SK-N-SH (cell line): ENCODE measurements at regions not wholly inside any gene's neighbourhood (a gene's known extent, or its start where the extent isn't known, plus 50 kb on each side); places are given as distances from the start of the nearest gene placed in this dataset.

Experiments
- CTCF ChIA-PET: fragments of 300-600, 350-600 bp; formaldehyde crosslinking; extraction: SDS; loops from one replicate; lab custom pipeline; 2021; lab: Yijun Ruan, JAX
- POLR2A ChIA-PET: fragments of 350-600 bp; sonication (Branson Sonifier 250); formaldehyde crosslinking; extraction: SDS; loops from one replicate; lab custom pipeline; 2020; ENCODE audit warnings: antibody characterized with exemption, inconsistent platforms; lab: Yijun Ruan, JAX
- DNase-seq: peaks from one replicate; pipeline ENCODE4 v3.0.0; 2012
- H2AFZ ChIP-seq: fragments of 200-600 bp; sonication (generic); 2 replicates; pipeline ENCODE4 v1.8.1; 2016; ENCODE audit warnings: antibody characterized with exemption, mild to moderate bottlenecking, low read depth
- H3F3A ChIP-seq: fragments of 200-600 bp; sonication (generic); replicated peaks from 2 replicates; pipeline ENCODE3; 2016; ENCODE audit warnings: antibody characterized with exemption, mild to moderate bottlenecking; ENCODE audit not compliant: insufficient read depth
- H3K27ac ChIP-seq, 2 experiments: fragments of 200-500 bp in 1 of 2; fragments of 200-600 bp in 1 of 2; sonication (Bioruptor generic) in 1 of 2; sonication (generic), shearing (Covaris generic) in 1 of 2; 2 replicates each; pipeline versions ENCODE4 v1.5.1 to v1.6.1; 2014 to 2016; ENCODE audit warnings: low read depth in 2 of 2, inconsistent platforms in 1 of 2, low read length in 1 of 2, mild to moderate bottlenecking in 1 of 2, mixed read lengths in 1 of 2
- H3K27me3 ChIP-seq: fragments of 200-600 bp; sonication (generic), shearing (Covaris generic); 2 replicates; pipeline ENCODE4 v1.6.1; 2016; ENCODE audit warnings: mixed run types; ENCODE audit not compliant: insufficient read depth
- H3K36me3 ChIP-seq, 2 experiments: fragments of 200-500 bp in 1 of 2; fragments of 200-600 bp in 1 of 2; sonication (Bioruptor generic) in 1 of 2; sonication (generic) in 1 of 2; replicated peaks in 1 of 2; 2 replicates each; pipeline versions ENCODE3 to v1.5.1; 2014 to 2016; ENCODE audit warnings: low read length in 1 of 2, mild to moderate bottlenecking in 1 of 2; ENCODE audit not compliant: insufficient read depth in 2 of 2, control insufficient read depth in 1 of 2
- H3K4me1 ChIP-seq, 2 experiments: fragments of 200-500 bp in 1 of 2; fragments of 200-600 bp in 1 of 2; sonication (Bioruptor generic) in 1 of 2; sonication (generic), shearing (Covaris generic) in 1 of 2; 2 replicates each; pipeline versions ENCODE4 v1.5.1 to v1.6.1; 2014 to 2016; ENCODE audit warnings: low read depth in 1 of 2, low read length in 1 of 2, mixed run types in 1 of 2; ENCODE audit not compliant: insufficient read depth in 2 of 2, control insufficient read depth in 1 of 2
- H3K4me2 ChIP-seq: fragments of 200-600 bp; sonication (generic), shearing (Covaris generic); 2 replicates; pipeline ENCODE4 v1.6.1; 2017; ENCODE audit warnings: mixed run types
- H3K4me3 ChIP-seq, 2 experiments: fragments of 200-500 bp in 1 of 2; fragments of 200-600 bp in 1 of 2; sonication (Bioruptor generic) in 1 of 2; sonication (generic), shearing (Covaris generic) in 1 of 2; 2 replicates each; pipeline versions ENCODE4 v1.5.1 to v1.8.1; 2014 to 2016; ENCODE audit warnings: low read depth in 2 of 2, inconsistent platforms in 1 of 2, low read length in 1 of 2, mild to moderate bottlenecking in 1 of 2, mixed read lengths in 1 of 2, moderate library complexity in 1 of 2
- H3K79me2 ChIP-seq: fragments of 200-600 bp; sonication (generic); 2 replicates; pipeline ENCODE4 v1.8.1; 2017; ENCODE audit warnings: mild to moderate bottlenecking; ENCODE audit not compliant: insufficient read depth
- H3K9ac ChIP-seq: fragments of 200-600 bp; sonication (generic); 2 replicates; pipeline ENCODE4 v1.6.1; 2017; ENCODE audit warnings: mixed run types
- H3K9me2 ChIP-seq: fragments of 200-600 bp; sonication (generic); 2 replicates; pipeline ENCODE4 v1.6.1; 2017; ENCODE audit warnings: mixed run types
- H3K9me3 ChIP-seq: fragments of 200-600 bp; sonication (generic); 2 replicates; pipeline ENCODE4 v1.6.1; 2017; ENCODE audit warnings: mixed run types, mild to moderate bottlenecking, moderate library complexity
- H4K20me1 ChIP-seq: fragments of 200-600 bp; sonication (generic); 2 replicates; pipeline ENCODE4 v1.6.1; 2017; ENCODE audit warnings: mild to moderate bottlenecking, mixed run types; ENCODE audit not compliant: insufficient read depth
- CTCF ChIP-seq: fragments of 200-600 bp; sonication (generic); IDR thresholded peaks from 2 replicates; pipeline ENCODE4 v1.6.1; 2017; ENCODE audit warnings: antibody characterized with exemption, mild to moderate bottlenecking, moderate library complexity
- EP300 ChIP-seq, 2 experiments: IDR thresholded peaks; 2 replicates each; pipeline versions ENCODE4 v1.4.0 to v1.6.1; 2012; ENCODE audit warnings: borderline replicate concordance in 1 of 2, low read depth in 1 of 2, low read length in 1 of 2
- FOXM1 ChIP-seq: IDR thresholded peaks from 2 replicates; pipeline ENCODE4 v1.4.0; 2012; ENCODE audit warnings: low read depth, mild to moderate bottlenecking
- GATA2 ChIP-seq: sonication (generic); formaldehyde crosslinking; IDR thresholded peaks from 2 replicates; pipeline ENCODE4 v1.5.0; 2020; ENCODE audit warnings: mild to moderate bottlenecking, missing genetic modification reagents
- IRF3 ChIP-seq: fragments of 150-350 bp; IDR thresholded peaks from 2 replicates; pipeline ENCODE4 v1.6.1; 2016; ENCODE audit warnings: mild to moderate bottlenecking, low read depth, low read length
- JUND ChIP-seq: IDR thresholded peaks from 2 replicates; pipeline ENCODE4 v1.4.0; 2012
- NFIC ChIP-seq: IDR thresholded peaks from 2 replicates; pipeline ENCODE4 v1.4.0; 2012; ENCODE audit warnings: borderline replicate concordance
- NRF1 ChIP-seq: IDR thresholded peaks from 2 replicates; pipeline ENCODE4 v1.6.1; 2012; ENCODE audit warnings: low read depth, mild to moderate bottlenecking, low read length
- PBX3 ChIP-seq: IDR thresholded peaks from 2 replicates; pipeline ENCODE4; 2012
- POLR2AphosphoS5 ChIP-seq: IDR thresholded peaks from 2 replicates; pipeline ENCODE4 v1.6.1; 2012; ENCODE audit warnings: low read depth, low read length
- RCOR1 ChIP-seq: fragments of 150-350 bp; IDR thresholded peaks from 2 replicates; pipeline ENCODE4 v1.6.1; 2017; ENCODE audit warnings: antibody characterized with exemption, low read length
- RFX5 ChIP-seq: IDR thresholded peaks from 2 replicates; pipeline ENCODE4 v1.6.1; 2012; ENCODE audit warnings: mild to moderate bottlenecking, improper control_type of control experiment, low read length
- RXRA ChIP-seq: IDR thresholded peaks from 2 replicates; pipeline ENCODE4 v1.4.0; 2012; ENCODE audit warnings: low read depth, mild to moderate bottlenecking, borderline replicate concordance
- TCF12 ChIP-seq: IDR thresholded peaks from 2 replicates; pipeline ENCODE4 v1.4.0; 2012
- USF2 ChIP-seq: fragments of 150-350 bp; IDR thresholded peaks from 2 replicates; pipeline ENCODE4 v1.6.1; 2017; ENCODE audit warnings: antibody characterized with exemption, low read length, low read depth, borderline replicate concordance
- ZBTB33 ChIP-seq: IDR thresholded peaks from 2 replicates; pipeline ENCODE4 v1.4.0; 2012; ENCODE audit warnings: low read depth, borderline replicate concordance
- WGBS: methylation state at CpG from one replicate; pipeline ENCODE4 v1.1.6; 2017; ENCODE audit warnings: low lambda C conversion rate; 5-methylcytosine and 5-hydroxymethylcytosine counted together

GRCh38 chr2:157107877-157108276, 149.6 kb upstream of the GALNT5 start:
- H3K27me3 ChIP-seq: no peaks in the 10 kb centered on the region
- H3K36me3 ChIP-seq: no peaks in the 10 kb centered on the region
- DNase-seq: no peak
- no peaks in the 10 kb centered on the region for H3F3A ChIP-seq
- H3K79me2 ChIP-seq: no peaks in the 10 kb centered on the region
- no peak overlapping the region for H2AFZ ChIP-seq
- CTCF ChIA-PET: no interaction called here
- WGBS: 0% methylated on average over 2 of the region's 2 CpGs
- H4K20me1 ChIP-seq: no peaks in the 10 kb centered on the region
- TF ChIP-seq TCF12 (peak; percentile 29; the same call in 1 of the 2 replicates), JUND (no peak), IRF3 (no peak), POLR2AphosphoS5 (no peak), RCOR1 (no peak), USF2 (no peak), PBX3 (no peak), EP300 (IDR thresholded peaks at IDR 0.05; ENCODE audit: borderline replicate concordance in 1 of 2, low read depth in 1 of 2, low read length in 1 of 2) (no peak), ZBTB33 (no peak), FOXM1 (no peak), GATA2 (CRISPR knock-in tag) (no peak), CTCF (no peak), NRF1 (no peak), RFX5 (no peak), NFIC (peak; percentile 28; the same call in 1 of the 2 replicates), RXRA (no peak)
- H3K9me2 ChIP-seq: no peaks in the 10 kb centered on the region
- H3K4me3 ChIP-seq: no peak overlapping the region
- no peak overlapping the region for H3K4me2 ChIP-seq
- H3K27ac ChIP-seq: no peak overlapping the region
- H3K4me1 ChIP-seq: no peaks in the 10 kb centered on the region
- peaks cover 6% of the 10 kb centered on the region; the same call in 1 of the 2 replicates for H3K9me3 ChIP-seq
- no peak overlapping the region for H3K9ac ChIP-seq
- POLR2A ChIA-PET: no interaction called here
